AML-193 (cell line): ENCODE measurements at regions not wholly inside any gene's neighbourhood (a gene's known extent, or its start where the extent isn't known, plus 50 kb on each side); places are given as distances from the start of the nearest gene placed in this dataset.

Experiments used
- DNase-seq, 2 experiments: peaks; one replicate each; lab custom pipeline; 2025; lab: John Stamatoyannopoulos, UW

GRCh38 chr1:103854279-103854678, 104.6 kb downstream of the AMY1C start:
- no peak for DNase-seq

- no peak for DNase-seq
Observed at GRCh38 chr1:103859721-103860120, 110.0 kb downstream of the AMY1C start.

GRCh38 chr1:103898576-103899345, 149.1 kb downstream of the AMY1C start:
- no peak for DNase-seq

GRCh38 chr1:103900005-103900404, 150.3 kb downstream of the AMY1C start:
- DNase-seq, result no peak

GRCh38 chr1:103901072-103901471, 151.4 kb downstream of the AMY1C start:
- no peak for DNase-seq

- DNase-seq, result no peak
Observed at GRCh38 chr1:103905363-103905762, 155.7 kb downstream of the AMY1C start.

- DNase-seq, result no peak
Observed at GRCh38 chr1:103911450-103911849, 161.8 kb downstream of the AMY1C start.

GRCh38 chr1:103917795-103918194, 168.1 kb downstream of the AMY1C start:
- no peak for DNase-seq

- no peak for DNase-seq
Observed at GRCh38 chr1:103931891-103932290, 182.2 kb downstream of the AMY1C start.

- no peak for DNase-seq
Observed at GRCh38 chr1:103937763-103938357, 188.2 kb downstream of the AMY1C start.

- no peak for DNase-seq
Observed at GRCh38 chr1:103941086-103941485, 191.4 kb downstream of the AMY1C start.

GRCh38 chr1:103942029-103942428, 192.3 kb downstream of the AMY1C start:
- DNase-seq, result no peak

GRCh38 chr1:103945774-103946173, 196.1 kb downstream of the AMY1C start:
- no peak for DNase-seq

- DNase-seq, result peak; percentile 4 to 14
Observed at GRCh38 chr1:103948526-103948925, 198.8 kb downstream of the AMY1C start.

- no peak for DNase-seq
Observed at GRCh38 chr1:103949779-103950178, 200.1 kb downstream of the AMY1C start.

GRCh38 chr1:103953386-103953785, 203.7 kb downstream of the AMY1C start:
- no peak for DNase-seq

- DNase-seq, result no peak
Observed at GRCh38 chr1:103958699-103959098, 209.0 kb downstream of the AMY1C start.

- DNase-seq, result no peak
Observed at GRCh38 chr1:103959565-103959964, 209.9 kb downstream of the AMY1C start.

- no peak for DNase-seq
Observed at GRCh38 chr1:103960045-103960444, 210.3 kb downstream of the AMY1C start.

- DNase-seq, result no peak
Observed at GRCh38 chr1:103960710-103961109, 211.0 kb downstream of the AMY1C start.

GRCh38 chr1:103986792-103987191, 237.1 kb downstream of the AMY1C start:
- no peak for DNase-seq

GRCh38 chr1:103997631-103998030, 247.9 kb downstream of the AMY1C start:
- no peak for DNase-seq

- DNase-seq, result no peak
Observed at GRCh38 chr1:104018922-104019674, 269.4 kb downstream of the AMY1C start.
